WTC11 (cell line): ENCODE measurements at regions not wholly inside any gene's neighbourhood (a gene's known extent, or its start where the extent isn't known, plus 50 kb on each side); places are given as distances from the start of the nearest gene placed in this dataset.

Experiments
- ATAC-seq: fragments of 200-7000 bp; cut with Tn5 transposase; 2 replicates; pipeline ENCODE4 v1.10.0; 2021; ENCODE audit warnings: mild to moderate bottlenecking, moderate library complexity
- CTCF ChIA-PET: fragments of 300-600 bp; sonication (Branson Sonifier 250); formaldehyde crosslinking; loops from one replicate; lab custom pipeline; 2021; ENCODE audit warnings: antibody characterized with exemption; lab: Charles Lee
- POLR2A ChIA-PET: fragments of 350-600 bp; sonication (Branson Sonifier 250); formaldehyde crosslinking; loops from one replicate; lab custom pipeline; 2021; ENCODE audit warnings: antibody characterized with exemption; lab: Charles Lee
- DNase-seq: peaks from one replicate; pipeline ENCODE4 v3.0.0; 2021; ENCODE audit warnings: low spot score
- H3K27ac Mint-ChIP-seq: 2 replicates; pipeline ENCODE4 v1.8.0; 2021; ENCODE audit warnings: mixed read lengths
- H3K27me3 Mint-ChIP-seq: 2 replicates; pipeline ENCODE4 v1.8.0; 2021; ENCODE audit warnings: low read depth, mild to moderate bottlenecking, moderate library complexity, mixed read lengths
- H3K36me3 Mint-ChIP-seq: 2 replicates; pipeline ENCODE4 v1.8.0; 2021; ENCODE audit warnings: mixed read lengths
- H3K4me1 Mint-ChIP-seq: 2 replicates; pipeline ENCODE4 v1.8.0; 2022; ENCODE audit warnings: mixed read lengths
- H3K4me3 Mint-ChIP-seq: 2 replicates; pipeline ENCODE4 v1.8.0; 2021; ENCODE audit warnings: mild to moderate bottlenecking, moderate library complexity, mixed read lengths
- H3K9me3 Mint-ChIP-seq: 2 replicates; pipeline ENCODE4 v1.8.0; 2021; ENCODE audit warnings: mixed read lengths
- E2F1 ChIP-seq: sonication (generic); formaldehyde crosslinking; IDR thresholded peaks from 2 replicates; pipeline ENCODE4 v1.8.0; 2022; ENCODE audit warnings: mild to moderate bottlenecking, missing genetic modification reagents
- E2F5 ChIP-seq: sonication (generic); formaldehyde crosslinking; IDR thresholded peaks from 2 replicates; pipeline ENCODE4 v1.8.1; 2022; ENCODE audit warnings: mild to moderate bottlenecking, moderate library complexity, missing genetic modification reagents
- ERG ChIP-seq: fragments of 250-450 bp; sonication (Bioruptor Pico); IDR thresholded peaks from 2 replicates; pipeline ENCODE4 v1.8.0; 2021; ENCODE audit warnings: mild to moderate bottlenecking
- IRF2 ChIP-seq: sonication (generic); formaldehyde crosslinking; IDR thresholded peaks from 2 replicates; pipeline ENCODE4 v1.8.0; 2022; ENCODE audit warnings: low read depth, missing genetic modification reagents, borderline replicate concordance
- JUN ChIP-seq: sonication (generic); formaldehyde crosslinking; IDR thresholded peaks from 2 replicates; pipeline ENCODE4 v1.8.0; 2023; ENCODE audit warnings: mild to moderate bottlenecking, missing genetic modification reagents
- NR2C2 ChIP-seq: sonication (generic); formaldehyde crosslinking; IDR thresholded peaks from 2 replicates; pipeline ENCODE4 v1.8.0; 2022; ENCODE audit warnings: mild to moderate bottlenecking, missing genetic modification reagents
- PRRX2 ChIP-seq: fragments of 250-450 bp; sonication (Bioruptor Pico); IDR thresholded peaks from 2 replicates; pipeline ENCODE4 v1.8.0; 2021; ENCODE audit warnings: mild to moderate bottlenecking
- RORB ChIP-seq: fragments of 250-450 bp; sonication (Bioruptor Pico); IDR thresholded peaks from 2 replicates; pipeline ENCODE4 v1.9.0; 2021; ENCODE audit warnings: mild to moderate bottlenecking
- SMAD4 ChIP-seq: sonication (generic); formaldehyde crosslinking; IDR thresholded peaks from 2 replicates; pipeline ENCODE4 v1.8.0; 2022; ENCODE audit warnings: mild to moderate bottlenecking, missing genetic modification reagents
- ZNF121 ChIP-seq: sonication (generic); formaldehyde crosslinking; IDR thresholded peaks from 2 replicates; pipeline ENCODE4 v1.8.0; 2023; ENCODE audit warnings: missing genetic modification reagents
- ZNF232 ChIP-seq: sonication (generic); formaldehyde crosslinking; IDR thresholded peaks from 2 replicates; pipeline ENCODE4 v1.8.0; 2022; ENCODE audit warnings: mild to moderate bottlenecking, missing genetic modification reagents
- ZNF532 ChIP-seq: fragments of 250-450 bp; sonication (Bioruptor Pico); IDR thresholded peaks from 2 replicates; pipeline ENCODE4 v1.9.0; 2021; ENCODE audit warnings: mild to moderate bottlenecking, borderline replicate concordance
- ZNF671 ChIP-seq: fragments of 250-450 bp; sonication (Bioruptor Pico); IDR thresholded peaks from 2 replicates; pipeline ENCODE4 v1.8.0; 2021; ENCODE audit warnings: mild to moderate bottlenecking
- TF ChIP-seq, protein P1 (sequence below): sonication (generic); formaldehyde crosslinking; IDR thresholded peaks from 2 replicates; pipeline ENCODE4 v1.8.0; 2023; ENCODE audit warnings: missing genetic modification reagents, mild to moderate bottlenecking, borderline replicate concordance
- TF ChIP-seq, protein P2 (sequence below): fragments of 200-600 bp; IDR thresholded peaks from 2 replicates; pipeline ENCODE4 v1.8.0; 2022; ENCODE audit warnings: antibody characterized with exemption
- TF ChIP-seq, protein P3 (sequence below): sonication (generic); formaldehyde crosslinking; IDR thresholded peaks from 2 replicates; pipeline ENCODE4 v1.8.1; 2022; ENCODE audit warnings: missing genetic modification reagents, borderline replicate concordance

DNA sequence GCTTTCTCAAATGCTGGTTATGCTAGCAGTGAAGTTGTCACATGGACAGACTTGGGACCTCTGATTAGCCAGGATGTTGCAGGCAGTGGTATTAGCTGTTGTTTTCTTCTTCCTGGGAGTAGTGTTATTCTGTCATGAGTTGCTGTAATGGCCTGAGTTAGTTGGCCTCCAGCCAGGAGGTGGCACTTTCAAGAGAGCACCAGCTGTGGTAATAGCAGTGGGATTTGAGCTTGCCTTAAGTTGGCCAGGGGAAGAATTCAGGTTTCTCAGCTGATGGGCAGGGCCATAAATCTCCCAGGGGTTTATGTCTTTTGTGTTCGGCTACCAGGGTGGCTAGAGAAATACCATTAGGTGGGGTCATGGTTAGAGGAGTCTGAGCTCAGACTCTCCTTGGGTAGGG, 132.6 kb downstream of the GLUD2 start:
- Mint-ChIP-seq H3K4me3 (no peak overlapping the region), H3K27ac (no peak overlapping the region), H3K36me3 (peaks cover 2% of the 10 kb centered on the region; the same call in 1 of the 2 replicates), H3K27me3 (no peaks in the 10 kb centered on the region; the same call in 1 of the 2 replicates), H3K4me1 (no peaks in the 10 kb centered on the region), H3K9me3 (peaks cover 32% of the 10 kb centered on the region)
- ATAC-seq, result no peak
- no peak for TF ChIP-seq ZNF671 (CRISPR knock-in tag)
- no peak for TF ChIP-seq PRRX2 (CRISPR knock-in tag)
- TF ChIP-seq E2F5 (CRISPR knock-in tag), result no peak
- no peak for TF ChIP-seq JUN (CRISPR knock-in tag)
- TF ChIP-seq NR2C2 (CRISPR knock-in tag), result no peak
- no peak for TF ChIP-seq ZNF532 (CRISPR knock-in tag)
- no peak for TF ChIP-seq E2F1 (CRISPR knock-in tag)
- TF ChIP-seq, protein P1, sequence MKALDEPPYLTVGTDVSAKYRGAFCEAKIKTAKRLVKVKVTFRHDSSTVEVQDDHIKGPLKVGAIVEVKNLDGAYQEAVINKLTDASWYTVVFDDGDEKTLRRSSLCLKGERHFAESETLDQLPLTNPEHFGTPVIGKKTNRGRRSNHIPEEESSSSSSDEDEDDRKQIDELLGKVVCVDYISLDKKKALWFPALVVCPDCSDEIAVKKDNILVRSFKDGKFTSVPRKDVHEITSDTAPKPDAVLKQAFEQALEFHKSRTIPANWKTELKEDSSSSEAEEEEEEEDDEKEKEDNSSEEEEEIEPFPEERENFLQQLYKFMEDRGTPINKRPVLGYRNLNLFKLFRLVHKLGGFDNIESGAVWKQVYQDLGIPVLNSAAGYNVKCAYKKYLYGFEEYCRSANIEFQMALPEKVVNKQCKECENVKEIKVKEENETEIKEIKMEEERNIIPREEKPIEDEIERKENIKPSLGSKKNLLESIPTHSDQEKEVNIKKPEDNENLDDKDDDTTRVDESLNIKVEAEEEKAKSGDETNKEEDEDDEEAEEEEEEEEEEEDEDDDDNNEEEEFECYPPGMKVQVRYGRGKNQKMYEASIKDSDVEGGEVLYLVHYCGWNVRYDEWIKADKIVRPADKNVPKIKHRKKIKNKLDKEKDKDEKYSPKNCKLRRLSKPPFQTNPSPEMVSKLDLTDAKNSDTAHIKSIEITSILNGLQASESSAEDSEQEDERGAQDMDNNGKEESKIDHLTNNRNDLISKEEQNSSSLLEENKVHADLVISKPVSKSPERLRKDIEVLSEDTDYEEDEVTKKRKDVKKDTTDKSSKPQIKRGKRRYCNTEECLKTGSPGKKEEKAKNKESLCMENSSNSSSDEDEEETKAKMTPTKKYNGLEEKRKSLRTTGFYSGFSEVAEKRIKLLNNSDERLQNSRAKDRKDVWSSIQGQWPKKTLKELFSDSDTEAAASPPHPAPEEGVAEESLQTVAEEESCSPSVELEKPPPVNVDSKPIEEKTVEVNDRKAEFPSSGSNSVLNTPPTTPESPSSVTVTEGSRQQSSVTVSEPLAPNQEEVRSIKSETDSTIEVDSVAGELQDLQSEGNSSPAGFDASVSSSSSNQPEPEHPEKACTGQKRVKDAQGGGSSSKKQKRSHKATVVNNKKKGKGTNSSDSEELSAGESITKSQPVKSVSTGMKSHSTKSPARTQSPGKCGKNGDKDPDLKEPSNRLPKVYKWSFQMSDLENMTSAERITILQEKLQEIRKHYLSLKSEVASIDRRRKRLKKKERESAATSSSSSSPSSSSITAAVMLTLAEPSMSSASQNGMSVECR (CRISPR knock-in tag), result no peak
- TF ChIP-seq, protein P2, sequence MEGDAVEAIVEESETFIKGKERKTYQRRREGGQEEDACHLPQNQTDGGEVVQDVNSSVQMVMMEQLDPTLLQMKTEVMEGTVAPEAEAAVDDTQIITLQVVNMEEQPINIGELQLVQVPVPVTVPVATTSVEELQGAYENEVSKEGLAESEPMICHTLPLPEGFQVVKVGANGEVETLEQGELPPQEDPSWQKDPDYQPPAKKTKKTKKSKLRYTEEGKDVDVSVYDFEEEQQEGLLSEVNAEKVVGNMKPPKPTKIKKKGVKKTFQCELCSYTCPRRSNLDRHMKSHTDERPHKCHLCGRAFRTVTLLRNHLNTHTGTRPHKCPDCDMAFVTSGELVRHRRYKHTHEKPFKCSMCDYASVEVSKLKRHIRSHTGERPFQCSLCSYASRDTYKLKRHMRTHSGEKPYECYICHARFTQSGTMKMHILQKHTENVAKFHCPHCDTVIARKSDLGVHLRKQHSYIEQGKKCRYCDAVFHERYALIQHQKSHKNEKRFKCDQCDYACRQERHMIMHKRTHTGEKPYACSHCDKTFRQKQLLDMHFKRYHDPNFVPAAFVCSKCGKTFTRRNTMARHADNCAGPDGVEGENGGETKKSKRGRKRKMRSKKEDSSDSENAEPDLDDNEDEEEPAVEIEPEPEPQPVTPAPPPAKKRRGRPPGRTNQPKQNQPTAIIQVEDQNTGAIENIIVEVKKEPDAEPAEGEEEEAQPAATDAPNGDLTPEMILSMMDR, result no peak
- no peak for TF ChIP-seq SMAD4
- TF ChIP-seq ZNF121 (CRISPR knock-in tag), result no peak
- TF ChIP-seq RORB, result no peak
- TF ChIP-seq IRF2 (CRISPR knock-in tag), result no peak
- TF ChIP-seq ZNF232 (CRISPR knock-in tag), result no peak
- TF ChIP-seq ERG, result no peak
- TF ChIP-seq, protein P3, sequence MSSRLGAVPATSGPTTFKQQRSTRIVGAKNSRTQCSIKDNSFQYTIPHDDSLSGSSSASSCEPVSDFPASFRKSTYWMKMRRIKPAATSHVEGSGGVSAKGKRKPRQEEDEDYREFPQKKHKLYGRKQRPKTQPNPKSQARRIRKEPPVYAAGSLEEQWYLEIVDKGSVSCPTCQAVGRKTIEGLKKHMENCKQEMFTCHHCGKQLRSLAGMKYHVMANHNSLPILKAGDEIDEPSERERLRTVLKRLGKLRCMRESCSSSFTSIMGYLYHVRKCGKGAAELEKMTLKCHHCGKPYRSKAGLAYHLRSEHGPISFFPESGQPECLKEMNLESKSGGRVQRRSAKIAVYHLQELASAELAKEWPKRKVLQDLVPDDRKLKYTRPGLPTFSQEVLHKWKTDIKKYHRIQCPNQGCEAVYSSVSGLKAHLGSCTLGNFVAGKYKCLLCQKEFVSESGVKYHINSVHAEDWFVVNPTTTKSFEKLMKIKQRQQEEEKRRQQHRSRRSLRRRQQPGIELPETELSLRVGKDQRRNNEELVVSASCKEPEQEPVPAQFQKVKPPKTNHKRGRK, result no peak
- ChIA-PET POLR2A (no interaction called here), CTCF (no interaction called here)
- DNase-seq, result no peak
